GM23338 (cell line): ENCODE measurements at regions not wholly inside any gene's neighbourhood (a gene's known extent, or its start where the extent isn't known, plus 50 kb on each side); places are given as distances from the start of the nearest gene placed in this dataset.

Experiments
- ATAC-seq: fragments of 200-7000 bp; cut with Tn5 transposase; 3 replicates; pipeline ENCODE4 v1.9.1; 2020
- DNase-seq: peaks from one replicate; pipeline ENCODE4 v3.0.0-alpha.2; 2015; ENCODE audit warnings: low spot score
- H2AFZ ChIP-seq: fragments of 200-600 bp; sonication (generic); 2 replicates; pipeline ENCODE4 v1.8.0; 2016; ENCODE audit warnings: antibody characterized with exemption, mild to moderate bottlenecking, moderate library complexity
- H3F3A ChIP-seq: fragments of 200-600 bp; sonication (generic); replicated peaks from 2 replicates; pipeline ENCODE4 v1.8.0; 2017; ENCODE audit warnings: antibody characterized with exemption, mixed run types, low read depth
- H3K27ac ChIP-seq: fragments of 200-600 bp; sonication (generic); 2 replicates; pipeline ENCODE4 v1.6.1; 2016; ENCODE audit warnings: low read depth
- H3K27me3 ChIP-seq: fragments of 200-600 bp; sonication (generic); 2 replicates; pipeline ENCODE4 v1.8.0; 2016; ENCODE audit warnings: mild to moderate bottlenecking, mixed run types, moderate library complexity; ENCODE audit not compliant: insufficient read depth
- H3K36me3 ChIP-seq: fragments of 200-600 bp; sonication (generic); 2 replicates; pipeline ENCODE4 v1.8.0; 2016; ENCODE audit warnings: mild to moderate bottlenecking; ENCODE audit not compliant: insufficient read depth
- H3K4me1 ChIP-seq: fragments of 200-600 bp; sonication (generic); 2 replicates; pipeline ENCODE4 v1.8.0; 2016; ENCODE audit warnings: mild to moderate bottlenecking, moderate library complexity; ENCODE audit not compliant: insufficient read depth
- H3K4me2 ChIP-seq: fragments of 200-600 bp; sonication (generic); 2 replicates; pipeline ENCODE4 v1.7.1; 2017; ENCODE audit warnings: mixed run types
- H3K4me3 ChIP-seq: fragments of 200-600 bp; sonication (generic); 2 replicates; pipeline ENCODE4 v1.6.1; 2016; ENCODE audit warnings: mixed run types
- H3K79me2 ChIP-seq: fragments of 200-600 bp; sonication (generic); replicated peaks from 2 replicates; pipeline ENCODE4 v1.8.0; 2017; ENCODE audit warnings: mild to moderate bottlenecking; ENCODE audit not compliant: insufficient read depth
- H3K9me2 ChIP-seq: fragments of 200-600 bp; sonication (generic); 2 replicates; pipeline ENCODE4 v1.8.0; 2017; ENCODE audit not compliant: insufficient read depth
- H4K20me1 ChIP-seq: fragments of 200-600 bp; sonication (generic); replicated peaks from 2 replicates; pipeline ENCODE4 v1.8.0; 2017; ENCODE audit warnings: mild to moderate bottlenecking; ENCODE audit not compliant: insufficient read depth
- H3K27ac Mint-ChIP-seq: 2 replicates; pipeline ENCODE4 v1.8.0; 2020; ENCODE audit warnings: inconsistent platforms, mild to moderate bottlenecking, moderate library complexity, mixed read lengths
- H3K27me3 Mint-ChIP-seq: 3 replicates; pipeline ENCODE4 v1.8.0; 2022; ENCODE audit warnings: low read depth, mild to moderate bottlenecking, moderate library complexity, mixed read lengths, inconsistent platforms; ENCODE audit not compliant: insufficient read depth, poor library complexity
- H3K36me3 Mint-ChIP-seq: 3 replicates; pipeline ENCODE4 v1.8.0; 2021; ENCODE audit warnings: low read depth, mild to moderate bottlenecking, inconsistent platforms, moderate library complexity, mixed read lengths
- H3K4me1 Mint-ChIP-seq: 3 replicates; pipeline ENCODE4 v1.8.0; 2020; ENCODE audit warnings: mild to moderate bottlenecking, inconsistent platforms, mixed read lengths
- H3K4me3 Mint-ChIP-seq: 3 replicates; pipeline ENCODE4 v1.8.0; 2021; ENCODE audit warnings: moderate library complexity, mild to moderate bottlenecking, inconsistent platforms, mixed read lengths
- H3K9me3 Mint-ChIP-seq: 3 replicates; pipeline ENCODE4 v1.8.0; 2020; ENCODE audit warnings: moderate library complexity, mild to moderate bottlenecking, inconsistent platforms, mixed read lengths
- CREB1 ChIP-seq: fragments of 250-450 bp; sonication (Bioruptor Pico); IDR thresholded peaks from 2 replicates; pipeline ENCODE4 v1.5.0; 2020; ENCODE audit warnings: low read depth, mild to moderate bottlenecking, moderate library complexity
- EZH2 ChIP-seq: fragments of 200-600 bp; sonication (generic); IDR thresholded peaks from one replicate; pipeline ENCODE4 v1.8.0; 2017; ENCODE audit warnings: antibody characterized with exemption, mild to moderate bottlenecking, low read depth; ENCODE audit not compliant: unreplicated experiment
- EZH2phosphoT487 ChIP-seq: fragments of 200-600 bp; sonication (generic); IDR thresholded peaks from one replicate; pipeline ENCODE4 v1.8.1; 2018; ENCODE audit warnings: antibody characterized with exemption; ENCODE audit not compliant: unreplicated experiment
- JUNB ChIP-seq: IDR thresholded peaks from one replicate; pipeline ENCODE4 v1.6.1; 2016; ENCODE audit warnings: antibody characterized with exemption; ENCODE audit not compliant: unreplicated experiment
- NANOG ChIP-seq: IDR thresholded peaks from 2 replicates; pipeline ENCODE4 v1.6.1; 2016; ENCODE audit warnings: antibody characterized with exemption, borderline replicate concordance
- POLR2AphosphoS5 ChIP-seq: IDR thresholded peaks from 2 replicates; pipeline ENCODE4 v1.6.1; 2016; ENCODE audit warnings: antibody characterized with exemption, low read depth
- STAT1 ChIP-seq: IDR thresholded peaks from one replicate; pipeline ENCODE4 v1.6.1; 2016; ENCODE audit warnings: antibody characterized with exemption; ENCODE audit not compliant: unreplicated experiment
- ZNF114 ChIP-seq: fragments of 250-450 bp; sonication (Bioruptor Pico); IDR thresholded peaks from 2 replicates; pipeline ENCODE4 v1.5.0; 2020; ENCODE audit warnings: mild to moderate bottlenecking, moderate library complexity
- ZNF331 ChIP-seq: fragments of 250-450 bp; sonication (Bioruptor Pico); IDR thresholded peaks from 2 replicates; pipeline ENCODE4 v1.5.0; 2020; ENCODE audit warnings: low read depth, mild to moderate bottlenecking, moderate library complexity
- TF ChIP-seq, protein P1 (sequence below): fragments of 250-450 bp; sonication (Bioruptor Pico); IDR thresholded peaks from 2 replicates; pipeline ENCODE4 v1.5.0; 2020; ENCODE audit warnings: mild to moderate bottlenecking, moderate library complexity
- TF ChIP-seq, protein P2 (sequence below): IDR thresholded peaks from 2 replicates; pipeline ENCODE4 v1.6.1; 2016; ENCODE audit warnings: antibody characterized with exemption
- TF ChIP-seq, protein P3 (sequence below), 2 experiments: fragments of 200-600 bp in 1 of 2; sonication (generic) in 1 of 2; conservative IDR thresholded peaks; 2 replicates each; pipeline versions ENCODE4 v1.5.1 to v1.6.1; 2016 to 2017; ENCODE audit warnings: antibody characterized with exemption in 2 of 2, low read depth in 2 of 2, mild to moderate bottlenecking in 2 of 2, moderate library complexity in 1 of 2
- TF ChIP-seq, protein P4 (sequence below): IDR thresholded peaks from one replicate; pipeline ENCODE4 v1.6.1; 2018; ENCODE audit warnings: antibody characterized with exemption; ENCODE audit not compliant: unreplicated experiment

DNA sequence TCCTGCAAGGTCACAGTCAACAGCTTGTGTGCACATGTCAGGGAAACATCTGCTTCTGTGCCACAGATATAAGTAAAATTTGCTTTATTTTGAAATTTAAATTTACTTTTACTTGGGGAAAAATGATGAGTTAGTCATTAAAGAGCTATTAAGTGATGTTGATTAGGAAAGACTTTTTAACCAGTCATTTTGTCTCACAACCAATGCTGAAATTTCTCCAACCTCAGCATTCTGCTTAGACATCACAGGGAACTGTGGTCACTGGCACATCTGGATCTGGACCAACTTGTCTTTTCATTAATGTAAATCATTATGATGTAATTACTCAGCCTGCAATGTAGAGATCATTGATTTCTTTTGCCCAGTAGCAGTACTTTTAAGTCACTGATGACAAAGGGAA lies 301.0 kb downstream of the TTLL7 start (continued):
- no peak for TF ChIP-seq EZH2

DNA sequence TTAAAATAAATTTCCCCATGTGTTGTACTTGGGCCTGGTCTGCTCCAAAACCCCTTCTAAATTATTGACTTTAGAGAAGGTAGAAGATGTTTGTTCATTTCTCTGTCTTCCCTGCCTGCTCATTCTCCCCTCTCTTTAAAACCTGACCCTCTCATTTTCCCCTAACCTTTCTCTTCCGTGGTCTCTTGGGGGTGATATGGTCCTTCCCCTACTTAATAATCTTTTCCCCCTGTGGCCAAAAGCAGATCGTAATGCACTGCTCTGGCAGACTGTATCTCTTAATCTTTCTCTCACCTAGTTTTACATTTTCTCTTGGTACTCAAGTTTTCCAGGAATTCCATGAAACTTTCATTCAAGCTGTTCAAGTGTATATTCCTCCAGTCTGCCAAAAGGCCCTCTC lies 301.7 kb downstream of the TTLL7 start:
- no peak for DNase-seq
- peaks cover 49% of the 10 kb centered on the region for H3K4me1 Mint-ChIP-seq
- Histone ChIP-seq H3K4me2 (no peak overlapping the region), H4K20me1 (no peaks in the 10 kb centered on the region), H3K9me2 (no peaks in the 10 kb centered on the region; the same call in 1 of the 2 replicates), H3K4me3 (no peak overlapping the region), H3F3A (no peaks in the 10 kb centered on the region; the same call in 1 of the 2 replicates), H2AFZ (peak overlapping the region; percentile 70; the same call in 1 of the 2 replicates), H3K27ac (no peak overlapping the region), H3K79me2 (no peaks in the 10 kb centered on the region), H3K4me1 (peaks cover 35% of the 10 kb centered on the region), H3K27me3 (no peaks in the 10 kb centered on the region), H3K36me3 (0 out of 2 replicates have a peak, but pooled peaks cover under 1% of the 10 kb centered on the region)
- no peak for ATAC-seq
- H3K27ac Mint-ChIP-seq: no peak overlapping the region
- TF ChIP-seq, protein P1, sequence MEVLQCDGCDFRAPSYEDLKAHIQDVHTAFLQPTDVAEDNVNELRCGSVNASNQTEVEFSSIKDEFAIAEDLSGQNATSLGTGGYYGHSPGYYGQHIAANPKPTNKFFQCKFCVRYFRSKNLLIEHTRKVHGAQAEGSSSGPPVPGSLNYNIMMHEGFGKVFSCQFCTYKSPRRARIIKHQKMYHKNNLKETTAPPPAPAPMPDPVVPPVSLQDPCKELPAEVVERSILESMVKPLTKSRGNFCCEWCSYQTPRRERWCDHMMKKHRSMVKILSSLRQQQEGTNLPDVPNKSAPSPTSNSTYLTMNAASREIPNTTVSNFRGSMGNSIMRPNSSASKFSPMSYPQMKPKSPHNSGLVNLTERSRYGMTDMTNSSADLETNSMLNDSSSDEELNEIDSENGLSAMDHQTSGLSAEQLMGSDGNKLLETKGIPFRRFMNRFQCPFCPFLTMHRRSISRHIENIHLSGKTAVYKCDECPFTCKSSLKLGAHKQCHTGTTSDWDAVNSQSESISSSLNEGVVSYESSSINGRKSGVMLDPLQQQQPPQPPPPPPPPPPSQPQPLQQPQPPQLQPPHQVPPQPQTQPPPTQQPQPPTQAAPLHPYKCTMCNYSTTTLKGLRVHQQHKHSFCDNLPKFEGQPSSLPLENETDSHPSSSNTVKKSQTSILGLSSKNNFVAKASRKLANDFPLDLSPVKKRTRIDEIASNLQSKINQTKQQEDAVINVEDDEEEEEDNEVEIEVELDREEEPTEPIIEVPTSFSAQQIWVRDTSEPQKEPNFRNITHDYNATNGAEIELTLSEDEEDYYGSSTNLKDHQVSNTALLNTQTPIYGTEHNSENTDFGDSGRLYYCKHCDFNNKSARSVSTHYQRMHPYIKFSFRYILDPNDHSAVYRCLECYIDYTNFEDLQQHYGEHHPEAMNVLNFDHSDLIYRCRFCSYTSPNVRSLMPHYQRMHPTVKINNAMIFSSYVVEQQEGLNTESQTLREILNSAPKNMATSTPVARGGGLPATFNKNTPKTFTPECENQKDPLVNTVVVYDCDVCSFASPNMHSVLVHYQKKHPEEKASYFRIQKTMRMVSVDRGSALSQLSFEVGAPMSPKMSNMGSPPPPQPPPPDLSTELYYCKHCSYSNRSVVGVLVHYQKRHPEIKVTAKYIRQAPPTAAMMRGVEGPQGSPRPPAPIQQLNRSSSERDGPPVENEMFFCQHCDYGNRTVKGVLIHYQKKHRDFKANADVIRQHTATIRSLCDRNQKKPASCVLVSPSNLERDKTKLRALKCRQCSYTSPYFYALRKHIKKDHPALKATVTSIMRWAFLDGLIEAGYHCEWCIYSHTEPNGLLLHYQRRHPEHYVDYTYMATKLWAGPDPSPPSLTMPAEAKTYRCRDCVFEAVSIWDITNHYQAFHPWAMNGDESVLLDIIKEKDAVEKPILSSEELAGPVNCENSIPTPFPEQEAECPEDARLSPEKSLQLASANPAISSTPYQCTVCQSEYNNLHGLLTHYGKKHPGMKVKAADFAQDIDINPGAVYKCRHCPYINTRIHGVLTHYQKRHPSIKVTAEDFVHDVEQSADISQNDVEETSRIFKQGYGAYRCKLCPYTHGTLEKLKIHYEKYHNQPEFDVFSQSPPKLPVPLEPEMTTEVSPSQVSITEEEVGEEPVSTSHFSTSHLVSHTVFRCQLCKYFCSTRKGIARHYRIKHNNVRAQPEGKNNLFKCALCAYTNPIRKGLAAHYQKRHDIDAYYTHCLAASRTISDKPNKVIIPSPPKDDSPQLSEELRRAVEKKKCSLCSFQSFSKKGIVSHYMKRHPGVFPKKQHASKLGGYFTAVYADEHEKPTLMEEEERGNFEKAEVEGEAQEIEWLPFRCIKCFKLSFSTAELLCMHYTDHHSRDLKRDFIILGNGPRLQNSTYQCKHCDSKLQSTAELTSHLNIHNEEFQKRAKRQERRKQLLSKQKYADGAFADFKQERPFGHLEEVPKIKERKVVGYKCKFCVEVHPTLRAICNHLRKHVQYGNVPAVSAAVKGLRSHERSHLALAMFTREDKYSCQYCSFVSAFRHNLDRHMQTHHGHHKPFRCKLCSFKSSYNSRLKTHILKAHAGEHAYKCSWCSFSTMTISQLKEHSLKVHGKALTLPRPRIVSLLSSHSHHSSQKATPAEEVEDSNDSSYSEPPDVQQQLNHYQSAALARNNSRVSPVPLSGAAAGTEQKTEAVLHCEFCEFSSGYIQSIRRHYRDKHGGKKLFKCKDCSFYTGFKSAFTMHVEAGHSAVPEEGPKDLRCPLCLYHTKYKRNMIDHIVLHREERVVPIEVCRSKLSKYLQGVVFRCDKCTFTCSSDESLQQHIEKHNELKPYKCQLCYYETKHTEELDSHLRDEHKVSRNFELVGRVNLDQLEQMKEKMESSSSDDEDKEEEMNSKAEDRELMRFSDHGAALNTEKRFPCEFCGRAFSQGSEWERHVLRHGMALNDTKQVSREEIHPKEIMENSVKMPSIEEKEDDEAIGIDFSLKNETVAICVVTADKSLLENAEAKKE: no peak
- TF ChIP-seq, protein P2, sequence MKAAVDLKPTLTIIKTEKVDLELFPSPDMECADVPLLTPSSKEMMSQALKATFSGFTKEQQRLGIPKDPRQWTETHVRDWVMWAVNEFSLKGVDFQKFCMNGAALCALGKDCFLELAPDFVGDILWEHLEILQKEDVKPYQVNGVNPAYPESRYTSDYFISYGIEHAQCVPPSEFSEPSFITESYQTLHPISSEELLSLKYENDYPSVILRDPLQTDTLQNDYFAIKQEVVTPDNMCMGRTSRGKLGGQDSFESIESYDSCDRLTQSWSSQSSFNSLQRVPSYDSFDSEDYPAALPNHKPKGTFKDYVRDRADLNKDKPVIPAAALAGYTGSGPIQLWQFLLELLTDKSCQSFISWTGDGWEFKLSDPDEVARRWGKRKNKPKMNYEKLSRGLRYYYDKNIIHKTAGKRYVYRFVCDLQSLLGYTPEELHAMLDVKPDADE: no peak
- TF ChIP-seq NANOG (no peak), CREB1 (CRISPR knock-in tag) (no peak), EZH2phosphoT487 (no peak), POLR2AphosphoS5 (no peak), ZNF331 (CRISPR knock-in tag) (no peak), ZNF114 (CRISPR knock-in tag) (no peak), EZH2 (no peak), JUNB (no peak), STAT1 (no peak)
- TF ChIP-seq, protein P3, sequence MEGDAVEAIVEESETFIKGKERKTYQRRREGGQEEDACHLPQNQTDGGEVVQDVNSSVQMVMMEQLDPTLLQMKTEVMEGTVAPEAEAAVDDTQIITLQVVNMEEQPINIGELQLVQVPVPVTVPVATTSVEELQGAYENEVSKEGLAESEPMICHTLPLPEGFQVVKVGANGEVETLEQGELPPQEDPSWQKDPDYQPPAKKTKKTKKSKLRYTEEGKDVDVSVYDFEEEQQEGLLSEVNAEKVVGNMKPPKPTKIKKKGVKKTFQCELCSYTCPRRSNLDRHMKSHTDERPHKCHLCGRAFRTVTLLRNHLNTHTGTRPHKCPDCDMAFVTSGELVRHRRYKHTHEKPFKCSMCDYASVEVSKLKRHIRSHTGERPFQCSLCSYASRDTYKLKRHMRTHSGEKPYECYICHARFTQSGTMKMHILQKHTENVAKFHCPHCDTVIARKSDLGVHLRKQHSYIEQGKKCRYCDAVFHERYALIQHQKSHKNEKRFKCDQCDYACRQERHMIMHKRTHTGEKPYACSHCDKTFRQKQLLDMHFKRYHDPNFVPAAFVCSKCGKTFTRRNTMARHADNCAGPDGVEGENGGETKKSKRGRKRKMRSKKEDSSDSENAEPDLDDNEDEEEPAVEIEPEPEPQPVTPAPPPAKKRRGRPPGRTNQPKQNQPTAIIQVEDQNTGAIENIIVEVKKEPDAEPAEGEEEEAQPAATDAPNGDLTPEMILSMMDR (conservative IDR thresholded peaks at IDR 0.05; ENCODE audit: low read depth in 2 of 2): no peak
- TF ChIP-seq, protein P4, sequence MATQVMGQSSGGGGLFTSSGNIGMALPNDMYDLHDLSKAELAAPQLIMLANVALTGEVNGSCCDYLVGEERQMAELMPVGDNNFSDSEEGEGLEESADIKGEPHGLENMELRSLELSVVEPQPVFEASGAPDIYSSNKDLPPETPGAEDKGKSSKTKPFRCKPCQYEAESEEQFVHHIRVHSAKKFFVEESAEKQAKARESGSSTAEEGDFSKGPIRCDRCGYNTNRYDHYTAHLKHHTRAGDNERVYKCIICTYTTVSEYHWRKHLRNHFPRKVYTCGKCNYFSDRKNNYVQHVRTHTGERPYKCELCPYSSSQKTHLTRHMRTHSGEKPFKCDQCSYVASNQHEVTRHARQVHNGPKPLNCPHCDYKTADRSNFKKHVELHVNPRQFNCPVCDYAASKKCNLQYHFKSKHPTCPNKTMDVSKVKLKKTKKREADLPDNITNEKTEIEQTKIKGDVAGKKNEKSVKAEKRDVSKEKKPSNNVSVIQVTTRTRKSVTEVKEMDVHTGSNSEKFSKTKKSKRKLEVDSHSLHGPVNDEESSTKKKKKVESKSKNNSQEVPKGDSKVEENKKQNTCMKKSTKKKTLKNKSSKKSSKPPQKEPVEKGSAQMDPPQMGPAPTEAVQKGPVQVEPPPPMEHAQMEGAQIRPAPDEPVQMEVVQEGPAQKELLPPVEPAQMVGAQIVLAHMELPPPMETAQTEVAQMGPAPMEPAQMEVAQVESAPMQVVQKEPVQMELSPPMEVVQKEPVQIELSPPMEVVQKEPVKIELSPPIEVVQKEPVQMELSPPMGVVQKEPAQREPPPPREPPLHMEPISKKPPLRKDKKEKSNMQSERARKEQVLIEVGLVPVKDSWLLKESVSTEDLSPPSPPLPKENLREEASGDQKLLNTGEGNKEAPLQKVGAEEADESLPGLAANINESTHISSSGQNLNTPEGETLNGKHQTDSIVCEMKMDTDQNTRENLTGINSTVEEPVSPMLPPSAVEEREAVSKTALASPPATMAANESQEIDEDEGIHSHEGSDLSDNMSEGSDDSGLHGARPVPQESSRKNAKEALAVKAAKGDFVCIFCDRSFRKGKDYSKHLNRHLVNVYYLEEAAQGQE: no peak
- no peak overlapping the region for H3K4me3 Mint-ChIP-seq
- H3K27me3 Mint-ChIP-seq: peaks cover 14% of the 10 kb centered on the region
- peaks cover 12% of the 10 kb centered on the region; the same call in 2 of the 3 replicates for H3K9me3 Mint-ChIP-seq
- peaks cover 9% of the 10 kb centered on the region; the same call in 1 of the 3 replicates for H3K36me3 Mint-ChIP-seq
